GM19467 (cell line): ENCODE measurements at regions not wholly inside any gene's neighbourhood (a gene's known extent, or its start where the extent isn't known, plus 50 kb on each side); places are given as distances from the start of the nearest gene placed in this dataset.

ENCODE experiments used
- ATAC-seq: cut with Tn5 transposase; IDR thresholded peaks from one replicate; pipeline ENCODE4 v1.9.1; 2021; ENCODE audit warnings: mild to moderate bottlenecking, moderate library complexity; ENCODE audit not compliant: unreplicated experiment

GRCh38 chr12:67829896-67830295 is 159.4 kb upstream of the IFNG-AS1 start:
- ATAC-seq = no peak

- no peak for ATAC-seq
These were observed 157.1 kb upstream of the IFNG-AS1 start for GRCh38 chr12:67832155-67832554.

- ATAC-seq = no peak
These were observed 155.6 kb upstream of the IFNG-AS1 start for GRCh38 chr12:67833602-67834001.

- ATAC-seq = no peak
These were observed 151.4 kb upstream of the IFNG-AS1 start for GRCh38 chr12:67837876-67838275.

- ATAC-seq = no peak
These were observed 147.1 kb upstream of the IFNG-AS1 start for GRCh38 chr12:67842124-67842523.

GRCh38 chr12:67843257-67843656 is 146.0 kb upstream of the IFNG-AS1 start:
- ATAC-seq = no peak

- no peak for ATAC-seq
These were observed 136.5 kb upstream of the IFNG-AS1 start for GRCh38 chr12:67852701-67853100.

GRCh38 chr12:67853204-67853603 is 136.0 kb upstream of the IFNG-AS1 start:
- no peak for ATAC-seq

- ATAC-seq = no peak
These were observed 134.9 kb upstream of the IFNG-AS1 start for GRCh38 chr12:67854351-67854750.

GRCh38 chr12:67855103-67855502 is 134.1 kb upstream of the IFNG-AS1 start:
- ATAC-seq = no peak

GRCh38 chr12:67871231-67871630 is 118.0 kb upstream of the IFNG-AS1 start:
- ATAC-seq = no peak

GRCh38 chr12:67873355-67873754 is 115.9 kb upstream of the IFNG-AS1 start:
- ATAC-seq = no peak

- ATAC-seq = no peak
These were observed 112.8 kb upstream of the IFNG-AS1 start for GRCh38 chr12:67876305-67876915.

GRCh38 chr12:67877727-67878126 is 111.5 kb upstream of the IFNG-AS1 start:
- ATAC-seq = no peak

- ATAC-seq = no peak
These were observed 109.3 kb upstream of the IFNG-AS1 start for GRCh38 chr12:67879937-67880336.

GRCh38 chr12:67881565-67881964 is 107.7 kb upstream of the IFNG-AS1 start:
- ATAC-seq = no peak

GRCh38 chr12:67884596-67884995 is 104.7 kb upstream of the IFNG-AS1 start:
- no peak for ATAC-seq

GRCh38 chr12:67885375-67886169 is 103.7 kb upstream of the IFNG-AS1 start:
- ATAC-seq = no peak

- ATAC-seq = no peak
These were observed 102.2 kb upstream of the IFNG-AS1 start for GRCh38 chr12:67887065-67887464.

GRCh38 chr12:67889931-67890330 is 99.3 kb upstream of the IFNG-AS1 start:
- ATAC-seq = no peak

GRCh38 chr12:67890726-67891258 is 98.5 kb upstream of the IFNG-AS1 start:
- ATAC-seq = no peak

GRCh38 chr12:67891596-67891995 is 97.7 kb upstream of the IFNG-AS1 start:
- ATAC-seq = no peak
